PC-9 (cell line): ENCODE measurements at regions not wholly inside any gene's neighbourhood (a gene's known extent, or its start where the extent isn't known, plus 50 kb on each side); places are given as distances from the start of the nearest gene placed in this dataset.

Experiments used
- BruUV-seq: library from RNA; stranded (reverse); fragments of 400-500 nt; replicated peaks from 2 replicates; lab custom pipeline; 2021; lab: Mats Ljungman, UMichigan
- CTCF ChIA-PET: fragments of 300-600 bp; sonication (Branson Sonifier 250); formaldehyde crosslinking; loops from one replicate; lab custom pipeline; 2022; ENCODE audit warnings: antibody characterized with exemption; lab: Charles Lee
- POLR2A ChIA-PET: fragments of 300-600 bp; sonication (Branson Sonifier 250); formaldehyde crosslinking; loops from one replicate; lab custom pipeline; 2022; ENCODE audit warnings: antibody characterized with exemption; ENCODE audit not compliant: unreplicated experiment; lab: Charles Lee
- DNase-seq, 2 experiments: peaks; one replicate each; pipeline versions ENCODE4 v3.0.0 to v3.0.0-alpha.2; 2015 to 2022; ENCODE audit warnings: mixed read lengths in 1 of 2
- H2AFZ ChIP-seq: fragments of 200-600 bp; sonication (generic); 2 replicates; pipeline ENCODE4 v1.8.1; 2017; ENCODE audit warnings: antibody characterized with exemption
- H3F3A ChIP-seq: fragments of 200-600 bp; sonication (generic); 2 replicates; pipeline ENCODE4 v1.8.1; 2017; ENCODE audit warnings: antibody characterized with exemption, mild to moderate bottlenecking, low read depth; ENCODE audit not compliant: insufficient read depth
- H3K27ac ChIP-seq: fragments of 200-600 bp; sonication (generic); 2 replicates; pipeline ENCODE4 v1.6.1; 2016; ENCODE audit warnings: mixed run types
- H3K27me3 ChIP-seq: fragments of 200-600 bp; sonication (generic); 2 replicates; pipeline ENCODE4 v1.6.1; 2016; ENCODE audit warnings: low read depth, mixed run types; ENCODE audit not compliant: insufficient read depth
- H3K36me3 ChIP-seq: fragments of 200-600 bp; sonication (generic); 2 replicates; pipeline ENCODE4 v1.6.1; 2016; ENCODE audit warnings: low read depth, mixed run types
- H3K4me1 ChIP-seq: fragments of 200-600 bp; sonication (generic); replicated peaks from 2 replicates; pipeline ENCODE4 v1.6.1; 2016; ENCODE audit warnings: mixed run types; ENCODE audit not compliant: insufficient read depth
- H3K4me2 ChIP-seq: fragments of 200-600 bp; sonication (generic); 2 replicates; pipeline ENCODE4 v1.6.1; 2017; ENCODE audit warnings: mixed run types
- H3K4me3 ChIP-seq: fragments of 200-600 bp; sonication (generic); 2 replicates; pipeline ENCODE4 v1.6.1; 2016; ENCODE audit warnings: mixed run types
- H3K79me2 ChIP-seq: fragments of 200-600 bp; sonication (generic); 2 replicates; pipeline ENCODE4 v1.6.1; 2017; ENCODE audit warnings: low read depth, mixed run types
- H3K9me2 ChIP-seq: fragments of 200-600 bp; sonication (generic); 2 replicates; pipeline ENCODE4 v1.8.1; 2017; ENCODE audit warnings: mild to moderate bottlenecking; ENCODE audit not compliant: insufficient read depth
- H3K9me3 ChIP-seq: fragments of 200-600 bp; sonication (generic); 2 replicates; pipeline ENCODE4 v1.8.1; 2016; ENCODE audit warnings: low read depth; ENCODE audit not compliant: insufficient read depth
- H4K20me1 ChIP-seq: fragments of 200-600 bp; sonication (generic); 2 replicates; pipeline ENCODE4 v1.8.1; 2017; ENCODE audit not compliant: insufficient read depth
- CTCF ChIP-seq: fragments of 200-600 bp; sonication (generic); conservative IDR thresholded peaks from 2 replicates; pipeline ENCODE4 v1.6.1; 2017; ENCODE audit warnings: mixed run types, antibody characterized with exemption, mild to moderate bottlenecking, moderate library complexity
- EZH2 ChIP-seq: fragments of 200-600 bp; sonication (generic); IDR thresholded peaks from 2 replicates; pipeline ENCODE4 v1.8.0; 2017; ENCODE audit warnings: antibody characterized with exemption, low read depth
- intact Hi-C: fragments of 100-400 bp; cut with micrococcal nuclease; formaldehyde crosslinking; loops from one replicate; pipeline ENCODE4 v1.10.0; 2022; ENCODE audit not compliant: unreplicated experiment

- no peaks in the 10 kb centered on the region for H3K9me3 ChIP-seq
- no TSS peak for BruUV-seq
- H3K27ac ChIP-seq = no peak overlapping the region
- H4K20me1 ChIP-seq = no peaks in the 10 kb centered on the region
- H2AFZ ChIP-seq = no peak overlapping the region
- CTCF ChIA-PET = no interaction called here
- peaks cover 3% of the 10 kb centered on the region; the same call in 1 of the 2 replicates for H3K9me2 ChIP-seq
- H3K36me3 ChIP-seq = no peaks in the 10 kb centered on the region
- intact Hi-C loops = no loop called here
- no peak overlapping the region for H3K4me2 ChIP-seq
- peaks cover 49% of the 10 kb centered on the region for H3K27me3 ChIP-seq
- POLR2A ChIA-PET = no interaction called here
- H3K79me2 ChIP-seq = no peaks in the 10 kb centered on the region
- TF ChIP-seq CTCF = no peak
- TF ChIP-seq EZH2 = no peak
- H3K4me1 ChIP-seq = no peaks in the 10 kb centered on the region
- no peak overlapping the region for H3K4me3 ChIP-seq
- no peak for DNase-seq
- H3F3A ChIP-seq = no peaks in the 10 kb centered on the region
These were observed 54.2 kb upstream of the MCTP2 start for GRCh38 chr15:94177112-94177511.

GRCh38 chr15:94175420-94175819, 55.9 kb upstream of the MCTP2 start:
- no peaks in the 10 kb centered on the region for H3K79me2 ChIP-seq
- no peak overlapping the region for H3K4me2 ChIP-seq
- peaks cover 56% of the 10 kb centered on the region for H3K27me3 ChIP-seq
- ChIA-PET POLR2A (no interaction called here), CTCF (no interaction called here)
- no peak for DNase-seq
- H3K9me3 ChIP-seq = no peaks in the 10 kb centered on the region
- no peaks in the 10 kb centered on the region for H4K20me1 ChIP-seq
- TF ChIP-seq EZH2 (no peak), CTCF (no peak)
- H3K27ac ChIP-seq = no peak overlapping the region
- no peaks in the 10 kb centered on the region for H3K36me3 ChIP-seq
- no peaks in the 10 kb centered on the region for H3F3A ChIP-seq
- BruUV-seq = no TSS peak
- intact Hi-C loops = no loop called here
- no peaks in the 10 kb centered on the region for H3K4me1 ChIP-seq
- no peak overlapping the region for H3K4me3 ChIP-seq
- H3K9me2 ChIP-seq = peaks cover 3% of the 10 kb centered on the region; the same call in 1 of the 2 replicates
- no peak overlapping the region for H2AFZ ChIP-seq

GRCh38 chr15:94174399-94174802, 57.0 kb upstream of the MCTP2 start:
- no peaks in the 10 kb centered on the region for H3K79me2 ChIP-seq
- no peak overlapping the region for H3K4me3 ChIP-seq
- no TSS peak for BruUV-seq
- no peaks in the 10 kb centered on the region for H3K9me3 ChIP-seq
- H3K36me3 ChIP-seq = no peaks in the 10 kb centered on the region
- no peak overlapping the region for H2AFZ ChIP-seq
- H3F3A ChIP-seq = no peaks in the 10 kb centered on the region
- H4K20me1 ChIP-seq = no peaks in the 10 kb centered on the region
- no peaks in the 10 kb centered on the region for H3K4me1 ChIP-seq
- TF ChIP-seq CTCF (no peak), EZH2 (no peak)
- peaks cover 61% of the 10 kb centered on the region for H3K27me3 ChIP-seq
- H3K9me2 ChIP-seq = peaks cover 2% of the 10 kb centered on the region; the same call in 1 of the 2 replicates
- DNase-seq = no peak
- no peak overlapping the region for H3K27ac ChIP-seq
- POLR2A ChIA-PET = no interaction called here
- CTCF ChIA-PET = no interaction called here
- no peak overlapping the region for H3K4me2 ChIP-seq
- intact Hi-C loops = no loop called here
